IMR-90 (cell line): ENCODE measurements at regions not wholly inside any gene's neighbourhood (a gene's known extent, or its start where the extent isn't known, plus 50 kb on each side); places are given as distances from the start of the nearest gene placed in this dataset.

Source experiments
- ATAC-seq: fragments of 200-7000 bp; cut with Tn5 transposase; 2 replicates; pipeline ENCODE4 v1.9.1; 2020; ENCODE audit warnings: low read depth, mild to moderate bottlenecking, moderate library complexity
- BruUV-seq: library from RNA; stranded (reverse); fragments of 400-500 nt; replicated peaks from 2 replicates; lab custom pipeline; 2021; lab: Mats Ljungman, UMichigan
- CTCF ChIA-PET: fragments of 300-600 bp; formaldehyde crosslinking; extraction: SDS; loops from one replicate; lab custom pipeline; 2021; ENCODE audit warnings: antibody characterized with exemption; lab: Yijun Ruan, JAX
- POLR2A ChIA-PET: fragments of 300-600 bp; sonication (Branson Sonifier 250); formaldehyde crosslinking; loops from one replicate; lab custom pipeline; 2022; ENCODE audit warnings: antibody characterized with exemption; ENCODE audit not compliant: unreplicated experiment; lab: Charles Lee
- DNase-seq: peaks from one replicate; pipeline ENCODE4 v3.0.0; 2013
- H2AFZ ChIP-seq: replicated peaks from 2 replicates; pipeline ENCODE3; 2013; ENCODE audit warnings: low read length, mild to moderate bottlenecking; ENCODE audit not compliant: poor library complexity
- H2AK5ac ChIP-seq: 2 replicates; pipeline ENCODE4 v1.6.1; 2013; ENCODE audit warnings: low read depth, low read length, inconsistent platforms
- H2AK9ac ChIP-seq: replicated peaks from 2 replicates; pipeline ENCODE3; 2013; ENCODE audit warnings: mild to moderate bottlenecking, low read depth, low read length, moderate library complexity; ENCODE audit not compliant: poor library complexity
- H2BK120ac ChIP-seq: 2 replicates; pipeline ENCODE4 v1.6.1; 2013; ENCODE audit warnings: low read depth, low read length, inconsistent platforms
- H2BK15ac ChIP-seq: 3 replicates; pipeline ENCODE4 v1.6.1; 2013; ENCODE audit warnings: low read depth, low read length, inconsistent platforms
- H2BK20ac ChIP-seq: 2 replicates; pipeline ENCODE4 v1.6.1; 2013; ENCODE audit warnings: low read depth, mild to moderate bottlenecking, inconsistent platforms, low read length, moderate library complexity
- H2BK5ac ChIP-seq: 2 replicates; pipeline ENCODE4 v1.6.1; 2013; ENCODE audit warnings: mild to moderate bottlenecking, low read depth, low read length, inconsistent platforms; ENCODE audit not compliant: poor library complexity, severe bottlenecking
- H3K14ac ChIP-seq: replicated peaks from 2 replicates; pipeline ENCODE4 v1.6.1; 2013; ENCODE audit warnings: low read depth, low read length, inconsistent platforms
- H3K18ac ChIP-seq: 2 replicates; pipeline ENCODE4 v1.6.1; 2013; ENCODE audit warnings: low read depth, low read length, control low read depth
- H3K23ac ChIP-seq: 2 replicates; pipeline ENCODE4 v1.6.1; 2013; ENCODE audit warnings: low read depth, low read length, inconsistent platforms
- H3K27ac ChIP-seq: 2 replicates; pipeline ENCODE4 v1.5.1; 2013; ENCODE audit warnings: mild to moderate bottlenecking, control low read depth, low read length; ENCODE audit not compliant: insufficient read depth
- H3K27me3 ChIP-seq: 2 replicates; pipeline ENCODE4 v1.6.1; 2013; ENCODE audit warnings: low read length; ENCODE audit not compliant: control insufficient read depth, insufficient read depth
- H3K36me3 ChIP-seq: 2 replicates; pipeline ENCODE4 v1.6.1; 2013; ENCODE audit warnings: low read length, mixed read lengths; ENCODE audit not compliant: control insufficient read depth, insufficient read depth
- H3K4ac ChIP-seq: 2 replicates; pipeline ENCODE4 v1.6.1; 2013; ENCODE audit warnings: low read depth, low read length, inconsistent platforms
- H3K4me1 ChIP-seq: 2 replicates; pipeline ENCODE4 v1.6.1; 2013; ENCODE audit warnings: low read length, mixed read lengths; ENCODE audit not compliant: control insufficient read depth, insufficient read depth
- H3K4me2 ChIP-seq: 2 replicates; pipeline ENCODE4 v1.6.1; 2013; ENCODE audit warnings: low read depth, mild to moderate bottlenecking, control low read depth, low read length, moderate library complexity
- H3K4me3 ChIP-seq: 2 replicates; pipeline ENCODE4 v1.5.1; 2013; ENCODE audit warnings: low read depth, mild to moderate bottlenecking, control low read depth, low read length, moderate library complexity; ENCODE audit not compliant: insufficient read depth
- H3K56ac ChIP-seq: 2 replicates; pipeline ENCODE4 v1.6.1; 2013; ENCODE audit warnings: low read length, inconsistent platforms; ENCODE audit not compliant: insufficient read depth; ENCODE audit errors: extremely low read depth
- H3K79me1 ChIP-seq, 2 experiments: 2 replicates each; pipeline ENCODE4 v1.6.1; 2013; ENCODE audit warnings: low read length in 2 of 2, inconsistent platforms in 1 of 2, low read depth in 1 of 2
- H3K9ac ChIP-seq: 2 replicates; pipeline ENCODE4 v1.6.1; 2013; ENCODE audit warnings: low read depth, low read length, control low read depth
- H3K9me1 ChIP-seq: 2 replicates; pipeline ENCODE4 v1.6.1; 2013; ENCODE audit warnings: low read length, inconsistent platforms; ENCODE audit not compliant: insufficient read depth
- H3K9me3 ChIP-seq: 2 replicates; pipeline ENCODE4 v1.6.1; 2013; ENCODE audit warnings: low read length; ENCODE audit not compliant: control insufficient read depth, insufficient read depth
- H4K20me1 ChIP-seq: 2 replicates; pipeline ENCODE4 v1.6.1; 2013; ENCODE audit warnings: low read length, inconsistent platforms; ENCODE audit not compliant: insufficient read depth
- H4K5ac ChIP-seq: 2 replicates; pipeline ENCODE4 v1.6.1; 2013; ENCODE audit warnings: mild to moderate bottlenecking, low read depth, low read length, control low read depth
- H4K8ac ChIP-seq, 2 experiments: 2 replicates each; pipeline ENCODE4 v1.6.1; 2013; ENCODE audit warnings: low read depth in 2 of 2, low read length in 2 of 2, control low read depth in 1 of 2, inconsistent platforms in 1 of 2
- H4K91ac ChIP-seq: 2 replicates; pipeline ENCODE4 v1.6.1; 2013; ENCODE audit warnings: low read depth, low read length, inconsistent platforms; ENCODE audit not compliant: insufficient read depth
- BHLHE40 ChIP-seq: fragments of 150-350 bp; IDR thresholded peaks from 2 replicates; pipeline ENCODE4 v1.6.1; 2016; ENCODE audit warnings: mild to moderate bottlenecking, low read depth, low read length
- CEBPB ChIP-seq: IDR thresholded peaks from 2 replicates; pipeline ENCODE4 v1.6.1; 2012; ENCODE audit warnings: low read depth, low read length, improper control_type of control experiment
- CHD1 ChIP-seq: IDR thresholded peaks from 2 replicates; pipeline ENCODE4 v1.6.1; 2012; ENCODE audit warnings: low read depth, low read length, improper control_type of control experiment
- MAFK ChIP-seq: IDR thresholded peaks from 2 replicates; pipeline ENCODE4 v1.6.1; 2012; ENCODE audit warnings: low read depth, low read length, improper control_type of control experiment
- MAZ ChIP-seq: IDR thresholded peaks from 2 replicates; pipeline ENCODE4 v1.6.1; 2012; ENCODE audit warnings: low read depth, mild to moderate bottlenecking, low read length, improper control_type of control experiment, moderate library complexity, borderline replicate concordance
- MXI1 ChIP-seq: IDR thresholded peaks from 2 replicates; pipeline ENCODE4 v1.6.1; 2012; ENCODE audit warnings: low read depth, mild to moderate bottlenecking, low read length, moderate library complexity, borderline replicate concordance
- NFE2L2 ChIP-seq: fragments of 150-350 bp; IDR thresholded peaks from 2 replicates; pipeline ENCODE4 v1.6.1; 2016; ENCODE audit warnings: low read depth, mild to moderate bottlenecking, low read length
- POLR2A ChIP-seq: IDR thresholded peaks from 2 replicates; pipeline ENCODE4 v1.6.1; 2012; ENCODE audit warnings: mild to moderate bottlenecking, low read depth, low read length
- RAD21 ChIP-seq: IDR thresholded peaks from 2 replicates; pipeline ENCODE4 v1.6.1; 2012; ENCODE audit warnings: low read length, improper control_type of control experiment
- USF2 ChIP-seq: fragments of 150-350 bp; IDR thresholded peaks from 2 replicates; pipeline ENCODE4 v1.6.1; 2017; ENCODE audit warnings: mild to moderate bottlenecking, antibody characterized with exemption, low read length, low read depth
- whole genome bisulfite sequencing, 2 experiments: methylation state at CpG; one replicate each; pipeline versions ENCODE4 v1.1.5 to v1.1.7; 2013; ENCODE audit warnings: missing lambda C conversion rate in 2 of 2; ENCODE audit not compliant: insufficient read length in 1 of 2; ENCODE audit errors: extremely low coverage in 2 of 2; 5-methylcytosine and 5-hydroxymethylcytosine counted together
- dilution Hi-C: fragments of 300-500 bp; cut with HindIII; formaldehyde crosslinking; loops from one replicate; pipeline ENCODE4 v1.14.3; 2018; ENCODE audit warnings: low sequenced_read_pairs; ENCODE audit not compliant: unreplicated experiment
- in situ Hi-C: fragments of 300-500 bp; cut with MboI; formaldehyde crosslinking; loops from 3 replicates; pipeline ENCODE4 v1.14.3; 2019; ENCODE audit warnings: low sequenced_read_pairs, inconsistent platforms, mixed read lengths
- intact Hi-C: fragments of 100-400 bp; cut with micrococcal nuclease; formaldehyde crosslinking; loops from 2 replicates; pipeline ENCODE4 v1.10.0; 2022

GRCh38 chr6:21371061-21371460 lies 222.5 kb upstream of the SOX4 start:
- dilution Hi-C loops = no loop called here
- Histone ChIP-seq H3K23ac (no peak overlapping the region), H2BK120ac (no peak overlapping the region), H4K5ac (no peak overlapping the region), H3K14ac (no peak overlapping the region), H3K56ac (no peak overlapping the region), H3K4me2 (no peak overlapping the region), H3K9ac (no peak overlapping the region), H3K9me1 (peaks cover 2% of the 10 kb centered on the region; the same call in 1 of the 2 replicates), H2AFZ (no peak overlapping the region), H2AK9ac (no peak overlapping the region), H4K20me1 (no peaks in the 10 kb centered on the region), H3K36me3 (no peaks in the 10 kb centered on the region), H2BK15ac (no peak overlapping the region), H4K8ac (no peak overlapping the region), H4K91ac (no peak overlapping the region), H3K4me3 (no peak overlapping the region), H3K4me1 (no peaks in the 10 kb centered on the region), H2AK5ac (no peak overlapping the region), H3K27me3 (peaks cover 2% of the 10 kb centered on the region; the same call in 1 of the 2 replicates), H2BK20ac (no peak overlapping the region), H3K79me1 (no peaks in the 10 kb centered on the region), H2BK5ac (no peak overlapping the region), H3K9me3 (no peaks in the 10 kb centered on the region), H3K27ac (no peak overlapping the region), H3K4ac (no peak overlapping the region), H3K18ac (no peak overlapping the region)
- DNase-seq (no peak), ATAC-seq (no peak)
- WGBS, 2 experiments = no CpG with 5 or more reads among the region's 1 CpG
- in situ Hi-C loops = no loop called here
- ChIA-PET POLR2A (interaction anchor here (0.7 kb wide), 1 partner anchor 196 kb away, joined by 6 read pairs; no protein-coding TSS in a partner anchor), CTCF (no interaction called here)
- no TSS peak for BruUV-seq
- no peak for TF ChIP-seq BHLHE40
- TF ChIP-seq MAZ = no peak
- no peak for TF ChIP-seq MAFK
- TF ChIP-seq CHD1 = no peak
- no peak for TF ChIP-seq USF2
- TF ChIP-seq NFE2L2 = no peak
- no peak for TF ChIP-seq CEBPB
- TF ChIP-seq POLR2A = no peak
- TF ChIP-seq MXI1 = no peak
- TF ChIP-seq RAD21 = no peak
- intact Hi-C loops = no loop called here
